Osteoblast (primary cell): ENCODE measurements at regions not wholly inside any gene's neighbourhood (a gene's known extent, or its start where the extent isn't known, plus 50 kb on each side); places are given as distances from the start of the nearest gene placed in this dataset.
A peak's percentile ranks its signal among the peaks of the same experiment; 100 is the strongest.

ENCODE experiments used
- DNase-seq: peaks from one replicate; pipeline ENCODE4 v3.0.0; 2011; ENCODE audit warnings: low spot score, mixed read lengths; ENCODE audit not compliant: insufficient read length; ENCODE audit errors: missing footprints
- H2AFZ ChIP-seq: 2 replicates; pipeline ENCODE4 v1.6.0; 2011; ENCODE audit warnings: mild to moderate bottlenecking, low read length
- H3K27ac ChIP-seq: 2 replicates; pipeline ENCODE4 v1.5.1; 2011; ENCODE audit warnings: mild to moderate bottlenecking, low read depth, low read length, moderate library complexity
- H3K27me3 ChIP-seq: 2 replicates; pipeline ENCODE4 v1.6.0; 2012; ENCODE audit warnings: mild to moderate bottlenecking, control low read depth, inconsistent platforms, low read length, moderate library complexity; ENCODE audit not compliant: insufficient read depth
- H3K36me3 ChIP-seq: 2 replicates; pipeline ENCODE4 v1.5.1; 2011; ENCODE audit warnings: mild to moderate bottlenecking, low read length, control low read depth, moderate library complexity; ENCODE audit not compliant: insufficient read depth
- H3K4me1 ChIP-seq: 2 replicates; pipeline ENCODE4 v1.5.1; 2011; ENCODE audit warnings: mild to moderate bottlenecking, low read length, control low read depth, moderate library complexity; ENCODE audit not compliant: insufficient read depth
- H3K4me2 ChIP-seq: 2 replicates; pipeline ENCODE4 v1.6.0; 2011; ENCODE audit warnings: mild to moderate bottlenecking, low read length; ENCODE audit not compliant: insufficient read depth
- H3K4me3 ChIP-seq: fragments of 200-600 bp; sonication (generic); 3 replicates; pipeline ENCODE4 v1.5.1; 2012; ENCODE audit warnings: mild to moderate bottlenecking, low read length, inconsistent platforms; ENCODE audit not compliant: insufficient read depth
- H3K79me2 ChIP-seq: 2 replicates; pipeline ENCODE4 v1.6.0; 2012; ENCODE audit warnings: mild to moderate bottlenecking, low read length, control low read depth, inconsistent platforms; ENCODE audit not compliant: insufficient read depth
- H3K9me3 ChIP-seq: 2 replicates; pipeline ENCODE4 v1.5.1; 2011; ENCODE audit warnings: low read depth, low read length, control low read depth
- H4K20me1 ChIP-seq: 2 replicates; pipeline ENCODE4 v1.6.0; 2012; ENCODE audit warnings: mild to moderate bottlenecking, low read length, control low read depth; ENCODE audit not compliant: insufficient read depth
- TF ChIP-seq, protein P1 (sequence below): IDR thresholded peaks from 2 replicates; pipeline ENCODE4 v1.5.1; 2011; ENCODE audit warnings: mild to moderate bottlenecking, low read depth, low read length, moderate library complexity; ENCODE audit errors: extremely low read depth

- Histone ChIP-seq H3K27me3 (peaks cover 27% of the 10 kb centered on the region), H2AFZ (no peak overlapping the region), H3K4me2 (no peak overlapping the region), H3K4me1 (no peaks in the 10 kb centered on the region), H4K20me1 (no peaks in the 10 kb centered on the region), H3K36me3 (no peaks in the 10 kb centered on the region), H3K27ac (no peak overlapping the region), H3K4me3 (no peak overlapping the region), H3K9me3 (no peaks in the 10 kb centered on the region), H3K79me2 (no peaks in the 10 kb centered on the region)
- TF ChIP-seq, protein P1, sequence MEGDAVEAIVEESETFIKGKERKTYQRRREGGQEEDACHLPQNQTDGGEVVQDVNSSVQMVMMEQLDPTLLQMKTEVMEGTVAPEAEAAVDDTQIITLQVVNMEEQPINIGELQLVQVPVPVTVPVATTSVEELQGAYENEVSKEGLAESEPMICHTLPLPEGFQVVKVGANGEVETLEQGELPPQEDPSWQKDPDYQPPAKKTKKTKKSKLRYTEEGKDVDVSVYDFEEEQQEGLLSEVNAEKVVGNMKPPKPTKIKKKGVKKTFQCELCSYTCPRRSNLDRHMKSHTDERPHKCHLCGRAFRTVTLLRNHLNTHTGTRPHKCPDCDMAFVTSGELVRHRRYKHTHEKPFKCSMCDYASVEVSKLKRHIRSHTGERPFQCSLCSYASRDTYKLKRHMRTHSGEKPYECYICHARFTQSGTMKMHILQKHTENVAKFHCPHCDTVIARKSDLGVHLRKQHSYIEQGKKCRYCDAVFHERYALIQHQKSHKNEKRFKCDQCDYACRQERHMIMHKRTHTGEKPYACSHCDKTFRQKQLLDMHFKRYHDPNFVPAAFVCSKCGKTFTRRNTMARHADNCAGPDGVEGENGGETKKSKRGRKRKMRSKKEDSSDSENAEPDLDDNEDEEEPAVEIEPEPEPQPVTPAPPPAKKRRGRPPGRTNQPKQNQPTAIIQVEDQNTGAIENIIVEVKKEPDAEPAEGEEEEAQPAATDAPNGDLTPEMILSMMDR, result no peak
- DNase-seq, result no peak
Measured at GRCh38 chr6:106801256-106801655, 171.9 kb downstream of the QRSL1 start.

GRCh38 chr6:106800379-106800778 is 171.0 kb downstream of the QRSL1 start:
- no peaks in the 10 kb centered on the region for H3K9me3 ChIP-seq
- H3K27ac ChIP-seq, result no peak overlapping the region
- no peak overlapping the region for H2AFZ ChIP-seq
- no peaks in the 10 kb centered on the region for H3K4me1 ChIP-seq
- TF ChIP-seq, protein P1, result no peak
- no peak overlapping the region for H3K4me3 ChIP-seq
- no peaks in the 10 kb centered on the region for H4K20me1 ChIP-seq
- H3K27me3 ChIP-seq, result peaks cover 34% of the 10 kb centered on the region
- H3K36me3 ChIP-seq, result no peaks in the 10 kb centered on the region
- no peaks in the 10 kb centered on the region for H3K79me2 ChIP-seq
- H3K4me2 ChIP-seq, result no peak overlapping the region
- no peak for DNase-seq

GRCh38 chr6:106799031-106799894 is 169.9 kb downstream of the QRSL1 start:
- Histone ChIP-seq H3K4me2 (peak overlapping the region; percentile 10), H3K4me3 (no peak overlapping the region), H3K27ac (no peak overlapping the region), H3K4me1 (no peaks in the 10 kb centered on the region), H3K9me3 (no peaks in the 10 kb centered on the region), H3K79me2 (no peaks in the 10 kb centered on the region), H2AFZ (no peak overlapping the region), H3K36me3 (no peaks in the 10 kb centered on the region), H3K27me3 (peaks cover 36% of the 10 kb centered on the region), H4K20me1 (no peaks in the 10 kb centered on the region)
- peak; percentile 84 for DNase-seq
- TF ChIP-seq, protein P1, result no peak

DNA sequence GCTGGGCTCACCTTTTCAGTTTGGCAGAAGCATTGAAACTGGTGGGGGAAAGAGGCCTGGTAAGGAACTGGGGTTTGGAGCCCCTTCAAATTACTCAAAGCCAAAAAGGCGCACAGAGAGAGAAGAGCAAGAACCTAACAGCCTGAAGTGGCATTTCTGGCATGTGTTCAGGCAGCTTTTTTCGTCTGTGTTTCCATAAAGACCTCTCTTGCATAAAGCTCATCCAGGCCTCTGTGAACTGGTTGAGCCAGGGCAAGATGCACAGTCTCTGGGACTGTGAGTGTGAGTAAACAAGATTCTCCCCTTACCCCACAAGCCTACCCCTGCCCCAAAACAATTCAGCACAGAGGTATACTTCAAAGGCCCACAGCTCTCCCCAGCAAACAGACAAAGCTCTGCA is 167.8 kb downstream of the QRSL1 start:
- Histone ChIP-seq H3K79me2 (no peaks in the 10 kb centered on the region), H3K27me3 (peaks cover 42% of the 10 kb centered on the region), H2AFZ (no peak overlapping the region), H3K4me2 (no peak overlapping the region), H3K36me3 (no peaks in the 10 kb centered on the region), H3K27ac (no peak overlapping the region), H3K4me3 (no peak overlapping the region), H3K4me1 (no peaks in the 10 kb centered on the region), H4K20me1 (no peaks in the 10 kb centered on the region), H3K9me3 (no peaks in the 10 kb centered on the region)
- TF ChIP-seq, protein P1, result no peak
- DNase-seq, result no peak
